ENCODE measurements at regions not wholly inside any gene's neighbourhood (a gene's known extent, or its start where the extent isn't known, plus 50 kb on each side); places are given as distances from the start of the nearest gene placed in this dataset.

DNA sequence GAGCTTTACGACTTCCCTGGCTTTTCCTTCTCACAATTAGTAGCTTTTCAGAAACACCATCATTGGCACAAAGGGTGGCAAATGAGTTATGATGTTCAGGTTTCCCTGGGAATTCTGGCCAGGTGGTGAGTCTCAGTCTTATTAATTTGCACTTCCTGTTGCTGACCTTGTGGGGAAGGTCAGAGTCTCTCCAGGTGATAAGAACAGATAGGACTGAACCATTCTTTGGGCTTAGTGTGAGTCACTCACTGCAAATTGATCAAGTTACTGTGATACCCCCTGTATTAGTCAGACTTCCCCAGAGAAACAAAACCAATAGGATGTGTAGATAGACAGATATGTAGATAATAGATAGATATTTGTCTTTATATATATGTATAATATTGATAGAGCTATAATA, 53.8 kb upstream of the RANBP3L start:
- DNase-seq (ENCODE audit: low read depth), result no peak
- TF ChIP-seq, protein P1, sequence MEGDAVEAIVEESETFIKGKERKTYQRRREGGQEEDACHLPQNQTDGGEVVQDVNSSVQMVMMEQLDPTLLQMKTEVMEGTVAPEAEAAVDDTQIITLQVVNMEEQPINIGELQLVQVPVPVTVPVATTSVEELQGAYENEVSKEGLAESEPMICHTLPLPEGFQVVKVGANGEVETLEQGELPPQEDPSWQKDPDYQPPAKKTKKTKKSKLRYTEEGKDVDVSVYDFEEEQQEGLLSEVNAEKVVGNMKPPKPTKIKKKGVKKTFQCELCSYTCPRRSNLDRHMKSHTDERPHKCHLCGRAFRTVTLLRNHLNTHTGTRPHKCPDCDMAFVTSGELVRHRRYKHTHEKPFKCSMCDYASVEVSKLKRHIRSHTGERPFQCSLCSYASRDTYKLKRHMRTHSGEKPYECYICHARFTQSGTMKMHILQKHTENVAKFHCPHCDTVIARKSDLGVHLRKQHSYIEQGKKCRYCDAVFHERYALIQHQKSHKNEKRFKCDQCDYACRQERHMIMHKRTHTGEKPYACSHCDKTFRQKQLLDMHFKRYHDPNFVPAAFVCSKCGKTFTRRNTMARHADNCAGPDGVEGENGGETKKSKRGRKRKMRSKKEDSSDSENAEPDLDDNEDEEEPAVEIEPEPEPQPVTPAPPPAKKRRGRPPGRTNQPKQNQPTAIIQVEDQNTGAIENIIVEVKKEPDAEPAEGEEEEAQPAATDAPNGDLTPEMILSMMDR (IDR thresholded peaks at IDR 0.05; ENCODE audit: low read depth, low read length, missing control alignments), result no peak
- H3K4me3 ChIP-seq (ENCODE audit: low read depth, low read length), result no peak overlapping the region

DNA sequence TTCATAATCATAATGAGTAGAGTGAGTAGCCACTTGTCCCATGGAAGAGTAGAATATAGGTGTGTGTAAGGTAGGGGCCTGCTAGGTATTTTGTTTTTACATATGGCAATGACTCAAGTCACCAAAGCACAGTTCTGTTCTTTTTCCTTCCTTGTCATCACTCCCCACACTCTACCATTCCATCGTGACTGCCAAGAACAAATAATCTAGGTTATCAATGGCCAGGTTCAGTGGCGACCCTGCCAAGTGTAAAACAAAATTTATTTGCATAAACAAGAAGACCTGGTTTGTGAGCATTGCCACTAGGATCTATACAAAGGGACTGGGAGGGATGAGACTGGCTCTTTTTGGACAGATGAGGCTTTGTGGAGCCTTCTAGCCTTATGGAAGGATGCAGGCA, 55.2 kb upstream of the RANBP3L start:
- no peak for DNase-seq (ENCODE audit: low read depth)
- no peak overlapping the region for H3K4me3 ChIP-seq (ENCODE audit: low read depth, low read length)
- TF ChIP-seq, protein P1 (IDR thresholded peaks at IDR 0.05; ENCODE audit: low read depth, low read length, missing control alignments), result no peak

DNA sequence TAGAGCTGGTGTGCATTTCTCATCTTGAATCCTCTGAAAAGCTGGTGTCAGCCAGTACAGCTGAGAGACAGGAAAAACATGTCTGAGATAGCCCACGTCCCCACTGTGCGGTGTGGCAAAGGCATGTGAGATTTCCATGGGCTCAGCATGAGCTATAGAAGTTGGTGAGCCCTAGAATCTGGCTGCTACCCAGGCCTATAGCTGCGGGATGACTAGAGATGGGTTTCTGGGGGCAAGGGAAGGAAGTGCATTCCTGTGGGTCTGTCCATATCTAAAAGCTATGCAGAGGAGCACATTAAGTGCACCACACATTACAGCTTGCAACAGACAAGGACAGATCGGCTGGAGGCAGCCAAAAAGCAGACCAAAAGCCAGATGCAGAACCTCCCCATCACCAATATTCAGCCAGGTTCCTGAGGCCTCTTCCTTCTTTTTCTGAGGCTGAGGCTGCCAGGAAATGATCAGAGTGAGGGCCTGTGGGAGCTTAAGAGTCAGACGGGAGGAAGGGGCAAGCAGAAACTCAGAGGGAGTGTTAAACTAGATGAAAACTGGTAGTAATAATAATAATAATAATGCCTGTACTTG, 55.8 kb upstream of the RANBP3L start:
- TF ChIP-seq, protein P1 (IDR thresholded peaks at IDR 0.05; ENCODE audit: low read depth, low read length, missing control alignments), result no peak

DNA sequence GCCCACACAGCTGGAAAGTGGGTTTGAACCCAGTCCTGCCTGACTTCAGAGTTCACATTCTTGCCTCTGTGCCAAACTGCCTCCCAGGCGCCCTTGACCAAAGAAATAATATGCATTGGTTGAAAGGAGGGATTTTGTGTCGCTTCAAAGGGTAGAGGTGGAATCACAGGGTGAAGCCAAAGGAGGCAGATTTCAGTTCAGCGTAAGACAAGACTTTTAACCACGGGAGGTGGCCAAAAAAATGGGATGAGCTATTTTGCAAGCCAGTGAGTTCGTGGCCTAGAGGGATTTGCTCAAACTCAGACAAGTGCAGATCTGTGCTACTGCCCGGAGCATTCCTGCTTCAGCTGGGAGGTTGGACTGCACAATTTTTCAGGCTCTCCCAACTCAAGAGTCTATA, 57.6 kb upstream of the RANBP3L start:
- DNase-seq (ENCODE audit: low read depth), result no peak
- TF ChIP-seq, protein P1 (IDR thresholded peaks at IDR 0.05; ENCODE audit: low read depth, low read length, missing control alignments), result no peak
- H3K4me3 ChIP-seq (ENCODE audit: low read depth, low read length), result no peak overlapping the region

More for the DNA sequence above, 55.8 kb upstream of the RANBP3L start:
- no peak overlapping the region for H3K4me3 ChIP-seq (ENCODE audit: low read depth, low read length)
- DNase-seq (ENCODE audit: low read depth), result no peak

DNA sequence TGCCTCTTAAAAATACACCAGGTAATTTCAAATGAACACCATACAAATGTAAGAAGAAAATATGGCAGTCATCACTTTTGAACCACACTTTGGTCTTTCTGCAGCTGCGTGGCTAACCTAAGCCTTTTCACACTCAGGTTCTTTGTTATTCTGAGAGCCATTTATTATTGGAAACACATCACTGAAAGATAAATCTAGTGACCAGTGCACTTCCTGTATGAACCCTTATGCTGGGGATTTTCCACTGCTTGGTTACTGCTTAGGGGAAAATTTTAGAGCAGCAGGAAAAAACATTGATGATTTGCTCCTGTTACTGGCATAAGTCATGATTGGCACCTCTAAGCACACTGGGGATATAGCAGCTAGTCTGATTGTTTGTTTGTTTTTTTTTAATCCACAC, 58.6 kb upstream of the RANBP3L start:
- no peak overlapping the region for H3K4me3 ChIP-seq (ENCODE audit: low read depth, low read length)

DNA sequence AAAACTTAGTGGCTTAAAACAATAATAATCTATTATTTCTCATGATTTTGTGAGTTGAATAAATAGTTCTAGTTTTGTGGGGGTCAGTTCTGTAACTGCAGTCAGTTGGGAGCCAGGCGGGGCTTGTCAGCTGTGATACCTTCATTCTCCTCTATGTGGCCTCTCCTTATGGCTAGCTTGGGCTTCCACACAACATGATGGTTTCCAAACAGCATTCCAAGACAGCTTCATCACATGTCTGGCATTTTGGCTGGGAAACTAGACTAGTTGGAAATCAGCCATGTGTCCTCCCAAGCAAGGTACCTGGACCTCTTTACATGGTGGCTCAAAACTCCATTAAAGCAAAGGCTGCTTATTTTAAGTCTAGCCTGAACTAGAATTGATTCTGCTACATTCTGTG, 61.4 kb upstream of the RANBP3L start:
- no peak for DNase-seq (ENCODE audit: low read depth)
- no peak overlapping the region for H3K4me3 ChIP-seq (ENCODE audit: low read depth, low read length)
- TF ChIP-seq, protein P1 (IDR thresholded peaks at IDR 0.05; ENCODE audit: low read depth, low read length, missing control alignments), result no peak

More for the DNA sequence above, 58.6 kb upstream of the RANBP3L start:
- TF ChIP-seq, protein P1 (IDR thresholded peaks at IDR 0.05; ENCODE audit: low read depth, low read length, missing control alignments), result no peak
- DNase-seq (ENCODE audit: low read depth), result peak; percentile 5

DNA sequence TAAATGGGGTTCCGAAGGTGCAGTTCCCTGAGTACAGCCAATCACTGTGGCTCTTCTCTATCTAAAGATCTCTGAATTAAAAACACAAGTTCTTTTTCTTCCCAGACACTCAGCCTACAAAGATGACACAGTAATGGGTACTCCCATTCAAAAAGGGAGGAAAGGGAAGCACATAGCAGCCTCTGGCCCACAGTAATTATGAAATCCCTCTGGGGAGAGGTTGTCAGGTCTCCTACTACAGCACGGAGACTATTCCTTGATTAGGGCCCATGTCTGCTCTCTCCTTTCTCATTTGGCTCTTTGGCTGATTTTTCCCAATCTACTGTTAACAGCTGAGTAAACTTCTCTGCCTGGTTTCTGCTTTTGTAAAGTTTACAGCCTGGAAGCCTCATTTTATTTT, 62.0 kb upstream of the RANBP3L start:
- TF ChIP-seq, protein P1 (IDR thresholded peaks at IDR 0.05; ENCODE audit: low read depth, low read length, missing control alignments), result no peak
- H3K4me3 ChIP-seq (ENCODE audit: low read depth, low read length), result no peak overlapping the region
- DNase-seq (ENCODE audit: low read depth), result no peak

Data from GM12864 (cell line).